ENCODE measurements at regions not wholly inside any gene's neighbourhood (a gene's known extent, or its start where the extent isn't known, plus 50 kb on each side); places are given as distances from the start of the nearest gene placed in this dataset.

- POLR2A ChIA-PET: no interaction called here
- Histone ChIP-seq H3K4me1 (ENCODE audit: insufficient read depth, low read length) (no peaks in the 10 kb centered on the region), H3K27me3 (ENCODE audit: control insufficient read depth in 1 of 2, insufficient read depth in 2 of 2, low read length in 2 of 2) (no peaks in the 10 kb centered on the region), H3K9ac (ENCODE audit: insufficient read depth, low read depth, low read length) (no peak overlapping the region), H3K79me2 (ENCODE audit: insufficient read depth, low read length) (no peaks in the 10 kb centered on the region), H3K9me3 (ENCODE audit: low read length) (peaks cover 5% of the 10 kb centered on the region), H4K20me1 (ENCODE audit: insufficient read depth, low read length) (no peaks in the 10 kb centered on the region), H3K27ac (ENCODE audit: extremely low read length, insufficient read depth, low read length) (no peak overlapping the region), H3K4me2 (ENCODE audit: low read depth, low read length) (no peak overlapping the region), H3K36me3 (replicated peaks in 1 of 2; ENCODE audit: control insufficient read depth in 1 of 2, insufficient read depth in 2 of 2, low read length in 2 of 2) (no peaks in the 10 kb centered on the region), H2AFZ (ENCODE audit: low read length) (no peak overlapping the region), H3K4me3 (replicated peaks in 1 of 3; ENCODE audit: insufficient read depth in 1 of 3, low read depth in 2 of 3, low read length in 3 of 3) (no peak overlapping the region)
- 0% methylated on average over 1 of the region's 1 CpG for whole genome bisulfite sequencing (ENCODE audit: low lambda C conversion rate)
- ATAC-seq (no peak), FAIRE-seq (no peak), DNase-seq (ENCODE audit: low spot score) (no peak)
- no TSS peak for BruUV-seq (replicated peaks)
- CTCF ChIA-PET (ENCODE audit: low intra/inter-chr PET ratio, low total read pairs): no interaction called here
- no peak for TF ChIP-seq SRSF4 (IDR thresholded peaks at IDR 0.05; ENCODE audit: low read depth, low read length, poor library complexity, severe bottlenecking)
- TF ChIP-seq TEAD2 (CRISPR knock-in tag; IDR thresholded peaks at IDR 0.05): no peak
- TF ChIP-seq PCBP1 (IDR thresholded peaks at IDR 0.05; ENCODE audit: borderline replicate concordance, low read depth, low read length): no peak
- TF ChIP-seq ZNF512 (CRISPR knock-in tag; IDR thresholded peaks at IDR 0.05): no peak
- TF ChIP-seq RERE (CRISPR knock-in tag; IDR thresholded peaks at IDR 0.05; ENCODE audit: low read depth): no peak
- TF ChIP-seq, protein P1, sequence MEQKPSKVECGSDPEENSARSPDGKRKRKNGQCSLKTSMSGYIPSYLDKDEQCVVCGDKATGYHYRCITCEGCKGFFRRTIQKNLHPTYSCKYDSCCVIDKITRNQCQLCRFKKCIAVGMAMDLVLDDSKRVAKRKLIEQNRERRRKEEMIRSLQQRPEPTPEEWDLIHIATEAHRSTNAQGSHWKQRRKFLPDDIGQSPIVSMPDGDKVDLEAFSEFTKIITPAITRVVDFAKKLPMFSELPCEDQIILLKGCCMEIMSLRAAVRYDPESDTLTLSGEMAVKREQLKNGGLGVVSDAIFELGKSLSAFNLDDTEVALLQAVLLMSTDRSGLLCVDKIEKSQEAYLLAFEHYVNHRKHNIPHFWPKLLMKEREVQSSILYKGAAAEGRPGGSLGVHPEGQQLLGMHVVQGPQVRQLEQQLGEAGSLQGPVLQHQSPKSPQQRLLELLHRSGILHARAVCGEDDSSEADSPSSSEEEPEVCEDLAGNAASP (CRISPR knock-in tag; IDR thresholded peaks at IDR 0.05; ENCODE audit: borderline replicate concordance): no peak
- no peak for TF ChIP-seq ZBTB7A (CRISPR knock-in tag; IDR thresholded peaks at IDR 0.05)
- TF ChIP-seq, protein P2, sequence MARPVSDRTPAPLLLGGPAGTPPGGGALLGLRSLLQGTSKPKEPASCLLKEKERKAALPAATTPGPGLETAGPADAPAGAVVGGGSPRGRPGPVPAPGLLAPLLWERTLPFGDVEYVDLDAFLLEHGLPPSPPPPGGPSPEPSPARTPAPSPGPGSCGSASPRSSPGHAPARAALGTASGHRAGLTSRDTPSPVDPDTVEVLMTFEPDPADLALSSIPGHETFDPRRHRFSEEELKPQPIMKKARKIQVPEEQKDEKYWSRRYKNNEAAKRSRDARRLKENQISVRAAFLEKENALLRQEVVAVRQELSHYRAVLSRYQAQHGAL (CRISPR knock-in tag; IDR thresholded peaks at IDR 0.05; ENCODE audit: not compliant biosample characterization): no peak
- no peak for TF ChIP-seq ZUFSP (CRISPR knock-in tag; IDR thresholded peaks at IDR 0.05; ENCODE audit: borderline replicate concordance)
- no peak for TF ChIP-seq ZC3H13 (CRISPR knock-in tag; IDR thresholded peaks at IDR 0.05)
- TF ChIP-seq ZNF160 (CRISPR knock-in tag; IDR thresholded peaks at IDR 0.05): no peak
- in situ Hi-C loops (cut with HindIII; ENCODE audit: extremely low pct_ligation_motif_present, low pct_unique_long_range_greater_than_20kb) (no loop called here), intact Hi-C loops (cut with micrococcal nuclease; ENCODE audit: unreplicated experiment) (no loop called here)
Observed at GRCh38 chr9:80787636-80788035, 901.7 kb downstream of the TLE1 start.
